Left lung (tissue), 4 donors: ENCODE measurements at regions not wholly inside any gene's neighbourhood (a gene's known extent, or its start where the extent isn't known, plus 50 kb on each side); places are given as distances from the start of the nearest gene placed in this dataset.

ENCODE experiments used
- ATAC-seq: fragments of 200-7000 bp; cut with Tn5 transposase; one replicate; pipeline ENCODE4 v1.9.1; 2020; ENCODE audit warnings: moderate library complexity
- DNase-seq, 4 donors: peaks; one replicate each; pipeline ENCODE4 v3.0.0-alpha.2; 2013 to 2020
- H3K27ac ChIP-seq, 2 donors: fragments of 200-600 bp; sonication (generic) in 1 of 2; one replicate each; pipeline versions ENCODE4 v1.5.0 to v1.8.0; 2020 to 2021
- H3K27me3 ChIP-seq, 2 donors: fragments of 200-600 bp; sonication (generic) in 1 of 2; one replicate each; pipeline versions ENCODE4 v1.5.0 to v1.8.0; 2020 to 2021
- H3K36me3 ChIP-seq, 2 donors: fragments of 200-600 bp; sonication (generic) in 1 of 2; one replicate each; pipeline versions ENCODE4 v1.5.0 to v1.8.0; 2020 to 2021
- H3K4me1 ChIP-seq, 2 donors: fragments of 200-600 bp; one replicate each; pipeline ENCODE4 v1.8.0; 2021
- H3K4me3 ChIP-seq, 2 donors: fragments of 200-600 bp; sonication (generic) in 1 of 2; one replicate each; pipeline versions ENCODE4 v1.5.0 to v1.8.0; 2020 to 2021; ENCODE audit warnings: mild to moderate bottlenecking in 1 of 2
- H3K9me3 ChIP-seq, 2 donors: fragments of 200-600 bp; sonication (generic) in 1 of 2; one replicate each; pipeline versions ENCODE4 v1.5.0 to v1.8.0; 2020 to 2021
- intact Hi-C, 2 donors: fragments of 100-400 bp; cut with DNase I; formaldehyde crosslinking; loops; one replicate each; pipeline versions ENCODE4 v1.11.2 to v1.14.2; 2022
- TF ChIP-seq, protein P1 (sequence below), 2 donors: fragments of 200-600 bp; sonication (generic) in 1 of 2; IDR thresholded peaks; one replicate each; pipeline versions ENCODE4 v1.5.0 to v1.8.0; 2021; ENCODE audit warnings: antibody characterized with exemption in 2 of 2
- donor health status: DM: no; HTN: yes; CAD: no.
- donor health status: DM: no; HTN: no; CAD: no.

DNA sequence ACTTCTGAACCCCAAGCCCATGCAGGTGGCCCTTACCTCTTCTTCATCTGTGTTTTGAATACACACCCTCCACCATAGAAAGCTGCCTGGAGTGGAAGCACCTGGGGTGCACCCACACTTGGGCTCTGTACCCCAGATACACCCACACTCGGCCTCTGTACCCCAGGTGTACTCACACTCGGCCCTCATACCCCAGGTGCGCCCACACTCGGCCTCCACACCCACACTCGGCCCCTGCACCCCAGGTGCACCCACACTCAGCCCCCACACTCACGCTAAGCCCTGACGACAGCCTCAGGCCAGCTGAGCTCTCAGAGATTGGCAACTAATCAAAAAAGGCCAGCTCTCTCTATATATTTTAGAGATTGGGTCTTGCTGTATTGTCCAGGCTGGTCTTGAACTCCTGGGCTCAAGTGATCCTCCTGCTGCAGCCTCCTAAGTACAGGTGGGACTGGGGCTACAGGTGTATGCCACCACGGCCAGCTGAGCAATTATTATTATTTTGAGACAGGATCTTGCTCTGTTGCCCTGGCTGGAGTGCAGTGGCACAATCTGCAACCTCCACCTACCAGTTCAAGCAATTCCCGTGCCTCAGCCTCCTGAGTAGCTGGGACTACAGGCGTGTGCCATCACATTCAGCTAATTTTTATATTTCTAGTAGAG is 68.9 kb downstream of the PEX11G start:
- intact Hi-C loops: no loop called here
- Histone ChIP-seq H3K4me1 (peaks cover 8 to 10% of the 10 kb centered on the region in 2 donors), H3K27ac (peak overlapping the region in 1 of 2 donors; percentile 13), H3K4me3 (no peak overlapping the region), H3K9me3 (no peaks in the 10 kb centered on the region), H3K36me3 (peaks cover 0 to 33% of the 10 kb centered on the region in 2 donors), H3K27me3 (no peaks in the 10 kb centered on the region)
- ATAC-seq (no peak), DNase-seq (no peak)
- TF ChIP-seq, protein P1, sequence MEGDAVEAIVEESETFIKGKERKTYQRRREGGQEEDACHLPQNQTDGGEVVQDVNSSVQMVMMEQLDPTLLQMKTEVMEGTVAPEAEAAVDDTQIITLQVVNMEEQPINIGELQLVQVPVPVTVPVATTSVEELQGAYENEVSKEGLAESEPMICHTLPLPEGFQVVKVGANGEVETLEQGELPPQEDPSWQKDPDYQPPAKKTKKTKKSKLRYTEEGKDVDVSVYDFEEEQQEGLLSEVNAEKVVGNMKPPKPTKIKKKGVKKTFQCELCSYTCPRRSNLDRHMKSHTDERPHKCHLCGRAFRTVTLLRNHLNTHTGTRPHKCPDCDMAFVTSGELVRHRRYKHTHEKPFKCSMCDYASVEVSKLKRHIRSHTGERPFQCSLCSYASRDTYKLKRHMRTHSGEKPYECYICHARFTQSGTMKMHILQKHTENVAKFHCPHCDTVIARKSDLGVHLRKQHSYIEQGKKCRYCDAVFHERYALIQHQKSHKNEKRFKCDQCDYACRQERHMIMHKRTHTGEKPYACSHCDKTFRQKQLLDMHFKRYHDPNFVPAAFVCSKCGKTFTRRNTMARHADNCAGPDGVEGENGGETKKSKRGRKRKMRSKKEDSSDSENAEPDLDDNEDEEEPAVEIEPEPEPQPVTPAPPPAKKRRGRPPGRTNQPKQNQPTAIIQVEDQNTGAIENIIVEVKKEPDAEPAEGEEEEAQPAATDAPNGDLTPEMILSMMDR (IDR thresholded peaks at IDR 0.05): no peak

DNA sequence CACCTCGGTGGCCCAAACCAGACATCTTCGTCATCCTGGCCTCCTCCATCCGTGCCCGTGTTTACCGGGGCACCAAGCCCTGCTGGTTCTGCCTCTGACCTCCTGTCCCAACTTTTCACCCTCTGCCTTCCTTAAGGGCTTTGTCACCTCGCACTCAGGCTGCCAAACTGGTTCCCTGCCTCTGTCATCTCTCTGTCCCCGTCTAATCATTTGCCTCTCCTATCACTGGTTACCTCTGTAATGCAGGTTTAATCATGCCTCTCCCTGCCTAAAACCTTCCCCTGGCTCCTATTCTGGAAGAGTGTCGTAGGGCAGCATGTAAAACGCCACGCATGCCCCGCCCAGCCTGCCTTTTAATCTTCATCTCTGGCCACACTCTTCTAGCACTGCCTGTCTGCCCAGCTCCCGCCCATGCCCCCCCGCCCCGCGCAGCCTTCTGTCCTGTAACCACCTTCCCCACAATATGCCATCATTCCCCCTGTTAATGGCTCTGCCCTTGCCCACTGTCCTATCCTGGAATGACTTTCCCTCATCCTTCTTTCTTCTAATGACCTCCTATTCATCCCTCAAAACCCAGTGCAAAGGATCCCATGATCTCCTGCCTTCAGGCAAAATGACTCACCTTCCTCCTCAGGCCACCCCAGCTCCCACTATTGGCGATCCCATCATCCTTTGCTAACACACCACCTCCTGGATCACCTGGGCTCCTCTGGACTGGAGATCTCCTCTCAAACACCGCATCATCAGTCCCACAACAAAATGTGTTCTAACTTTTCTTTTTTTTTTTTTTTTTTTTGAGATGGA is 66.7 kb downstream of the PEX11G start:
- no peak overlapping the region for H3K27ac ChIP-seq
- no peak overlapping the region for H3K4me3 ChIP-seq
- ATAC-seq (no peak), DNase-seq (no peak)
- peaks cover 3 to 7% of the 10 kb centered on the region in 2 donors for H3K4me1 ChIP-seq
- TF ChIP-seq, protein P1 (IDR thresholded peaks at IDR 0.05): no peak
- H3K27me3 ChIP-seq: no peaks in the 10 kb centered on the region
- H3K9me3 ChIP-seq: no peaks in the 10 kb centered on the region
- intact Hi-C loops: no loop called here
- peaks cover 0 to 33% of the 10 kb centered on the region in 2 donors for H3K36me3 ChIP-seq
